ENCODE measurements at regions not wholly inside any gene's neighbourhood (a gene's known extent, or its start where the extent isn't known, plus 50 kb on each side); places are given as distances from the start of the nearest gene placed in this dataset.
A peak's percentile ranks its signal among the peaks of the same experiment; 100 is the strongest.

DNA sequence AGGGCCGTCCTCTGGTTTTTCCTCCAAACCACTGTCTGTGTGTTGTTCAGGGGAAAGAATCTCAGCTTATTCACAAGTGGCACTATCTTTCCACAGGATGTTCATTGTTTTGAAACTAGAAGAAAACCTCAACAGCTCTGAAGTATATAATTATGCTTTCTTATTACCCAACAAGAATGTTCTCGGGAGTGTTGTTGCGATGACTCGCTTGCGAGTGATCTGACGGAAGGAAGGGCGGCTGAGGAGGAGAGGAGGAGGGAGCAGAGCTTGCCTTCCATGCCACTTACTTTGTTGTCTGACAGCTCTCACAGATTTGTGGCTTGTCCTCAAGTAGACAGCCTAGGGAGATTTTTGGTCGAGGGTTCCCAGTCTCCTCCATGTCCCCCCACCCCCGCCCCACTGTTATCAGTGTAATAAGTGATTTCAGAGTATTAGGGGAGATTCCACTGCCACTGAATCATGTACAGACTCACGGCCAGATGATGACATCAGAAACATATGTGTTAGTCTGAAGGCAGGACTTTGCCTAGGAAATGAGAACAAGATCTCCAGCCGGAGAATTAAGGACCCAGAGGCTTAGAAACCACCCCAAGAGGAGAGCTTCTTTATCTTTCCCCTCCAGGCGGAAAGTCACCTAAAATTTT is 80.7 kb upstream of the CCN6 start:
- no peaks in the 10 kb centered on the region for H3K9me3 ChIP-seq (ENCODE audit: control insufficient read depth in 2 of 3, low read length in 3 of 3)
- peaks cover 0 to 11% (median 0%) of the 10 kb centered on the region in 11 donors for H3K9me3 Mint-ChIP-seq
- H3K36me3 Mint-ChIP-seq, result peaks cover 0 to 12% (median 4%) of the 10 kb centered on the region in 5 donors
- ATAC-seq, result peak; percentile 90
- H3K27ac Mint-ChIP-seq, result peak overlapping the region; percentile 84 to 99 (median 96)
- peak overlapping the region; percentile 17 for H3K4me3 ChIP-seq (ENCODE audit: low read length)
- peaks cover 0 to 10% (median 0%) of the 10 kb centered on the region in 5 donors for H3K27me3 Mint-ChIP-seq
- H3K27ac ChIP-seq (ENCODE audit: low read depth, low read length), result peak overlapping the region; percentile 95
- ChIA-PET CTCF (interaction anchor here (0.6 to 3.7 kb wide), 10 partner anchors 10 to 614 kb away, joined by 3 to 19 read pairs (median 3); partner anchors contain the start of gene FYN), POLR2A (interaction anchor here (0.6 to 8.3 kb wide), 19 partner anchors 8 to 263 kb away, joined by 3 to 147 read pairs (median 5); partner anchors contain the start of gene FYN)
- peak overlapping the region; percentile 55 to 82 (median 67) for H3K4me3 Mint-ChIP-seq
- no peaks in the 10 kb centered on the region for H3K36me3 ChIP-seq (ENCODE audit: control insufficient read depth in 2 of 3, insufficient read depth in 3 of 3, low read length in 3 of 3)
- peaks cover 37 to 95% (median 82%) of the 10 kb centered on the region in 7 donors for H3K4me1 Mint-ChIP-seq
- no peaks in the 10 kb centered on the region for H3K27me3 ChIP-seq (ENCODE audit: control insufficient read depth in 2 of 2, insufficient read depth in 2 of 2, low read length in 2 of 2)
- H3K4me1 ChIP-seq (ENCODE audit: control insufficient read depth in 2 of 2, insufficient read depth in 2 of 2, low read length in 2 of 2), result peaks cover 7 to 77% of the 10 kb centered on the region in 2 donors
- intact Hi-C loops (cut with micrococcal nuclease), result loop anchor here (1.0 to 2.0 kb wide), 8 partner anchors 12 to 263 kb away; partner anchors contain the start of gene FYN (in 2 of the 2)
- DNase-seq, result peak; percentile 41 to 92 (median 88)

DNA sequence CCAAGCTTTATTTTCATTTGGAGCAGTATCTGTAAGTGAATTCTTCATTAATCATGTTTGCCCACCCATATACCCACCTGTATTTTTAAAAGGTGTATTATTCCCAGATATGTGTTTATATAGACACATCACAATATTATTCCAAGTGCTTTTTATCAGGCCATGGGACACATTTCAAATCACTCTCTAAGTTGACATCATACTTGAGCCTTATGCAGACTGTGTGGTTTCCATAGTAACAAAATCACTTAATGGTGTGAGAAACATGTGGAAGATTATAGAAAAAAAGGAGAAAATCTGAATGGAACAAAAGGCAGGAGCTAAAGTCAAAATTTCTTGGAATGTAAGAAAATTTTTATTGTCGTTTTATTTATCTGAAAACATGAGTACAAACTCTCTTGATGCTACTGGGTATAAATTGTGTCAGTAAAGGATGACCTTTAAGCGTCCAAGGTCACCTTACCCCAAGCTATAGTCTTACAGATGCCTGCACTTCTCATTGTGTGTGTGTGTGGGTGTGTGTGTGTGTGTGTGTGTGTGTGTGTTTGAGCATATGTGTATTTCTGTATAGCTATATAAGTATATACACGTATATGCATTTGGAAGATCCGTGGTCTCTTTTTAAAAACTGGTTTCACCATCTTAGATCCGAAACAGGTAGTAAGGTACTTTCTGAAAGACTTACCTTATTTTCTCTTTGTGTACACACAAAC is 79.8 kb upstream of the CCN6 start:
- POLR2A ChIA-PET, result interaction anchor here (0.5 to 8.3 kb wide), 12 partner anchors 12 to 234 kb away, joined by 3 to 147 read pairs (median 5); partner anchors contain the start of gene FYN
- Histone ChIP-seq H3K4me3 (ENCODE audit: low read length) (peak overlapping the region; percentile 17), H3K27me3 (ENCODE audit: control insufficient read depth in 2 of 2, insufficient read depth in 2 of 2, low read length in 2 of 2) (no peaks in the 10 kb centered on the region), H3K4me1 (ENCODE audit: control insufficient read depth in 2 of 2, insufficient read depth in 2 of 2, low read length in 2 of 2) (peaks cover 7 to 85% of the 10 kb centered on the region in 2 donors), H3K27ac (ENCODE audit: low read depth, low read length) (peak overlapping the region; percentile 95), H3K36me3 (ENCODE audit: control insufficient read depth in 2 of 3, insufficient read depth in 3 of 3, low read length in 3 of 3) (no peaks in the 10 kb centered on the region), H3K9me3 (ENCODE audit: control insufficient read depth in 2 of 3, low read length in 3 of 3) (no peaks in the 10 kb centered on the region)
- peaks cover 0 to 11% (median 0%) of the 10 kb centered on the region in 11 donors for H3K9me3 Mint-ChIP-seq
- CTCF ChIA-PET, result interaction anchor here (0.8 to 3.7 kb wide), 8 partner anchors 10 to 130 kb away, joined by 3 to 19 read pairs (median 10); no protein-coding TSS in a partner anchor
- peaks cover 0 to 12% (median 4%) of the 10 kb centered on the region in 5 donors for H3K36me3 Mint-ChIP-seq
- peaks cover 0 to 5% (median 0%) of the 10 kb centered on the region in 5 donors for H3K27me3 Mint-ChIP-seq
- ATAC-seq (no peak), DNase-seq (peak in 5 of 9 donors; percentile 35 to 50 (median 39))
- intact Hi-C loops (cut with micrococcal nuclease), result loop anchor here (1.0 to 2.0 kb wide), 8 partner anchors 11 to 264 kb away; partner anchors contain the start of gene FYN (in 2 of the 2)
- H3K4me3 Mint-ChIP-seq, result peak overlapping the region in 9 of 10 donors; percentile 32 to 82 (median 58)
- H3K4me1 Mint-ChIP-seq, result peaks cover 40 to 99% (median 91%) of the 10 kb centered on the region in 7 donors
- peak overlapping the region; percentile 84 to 99 (median 96) for H3K27ac Mint-ChIP-seq

DNA sequence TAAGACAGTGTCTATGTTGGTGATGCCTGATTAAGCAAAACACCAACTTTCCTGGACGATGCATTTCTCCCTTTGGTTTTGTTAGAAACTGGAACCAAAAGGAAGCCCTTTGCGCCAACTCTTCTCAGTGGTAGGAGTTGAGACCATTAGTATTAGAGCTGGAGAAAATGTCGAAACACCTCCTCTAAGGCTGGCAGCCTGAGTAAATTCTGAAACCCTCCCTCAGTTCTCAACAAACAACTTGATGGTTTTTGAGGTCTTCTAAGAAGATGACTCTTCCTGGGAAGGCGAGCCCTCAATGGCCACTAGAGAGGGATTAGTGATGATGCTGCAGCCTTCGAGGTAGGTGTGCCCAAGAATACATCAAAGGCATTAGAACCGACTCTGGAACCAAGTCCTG is 78.4 kb upstream of the CCN6 start:
- peaks cover 7 to 98% of the 10 kb centered on the region in 2 donors for H3K4me1 ChIP-seq (ENCODE audit: control insufficient read depth in 2 of 2, insufficient read depth in 2 of 2, low read length in 2 of 2)
- H3K36me3 ChIP-seq (ENCODE audit: control insufficient read depth in 2 of 3, insufficient read depth in 3 of 3, low read length in 3 of 3), result no peaks in the 10 kb centered on the region
- Mint-ChIP-seq H3K27ac (peak overlapping the region in 8 of 9 donors; percentile 95 to 99 (median 97)), H3K36me3 (peaks cover 0 to 8% (median 0%) of the 10 kb centered on the region in 5 donors), H3K9me3 (peaks cover 0 to 8% (median 0%) of the 10 kb centered on the region in 11 donors), H3K4me1 (peaks cover 47 to 100% (median 99%) of the 10 kb centered on the region in 7 donors), H3K27me3 (peaks cover 0 to 2% (median 0%) of the 10 kb centered on the region in 5 donors), H3K4me3 (peak overlapping the region in 4 of 10 donors; percentile 2 to 82 (median 58))
- ATAC-seq (no peak), DNase-seq (no peak)
- intact Hi-C loops (cut with micrococcal nuclease), result no loop called here
- no peak overlapping the region for H3K4me3 ChIP-seq (ENCODE audit: low read length)
- ChIA-PET CTCF (interaction anchor here (1.6 to 3.7 kb wide), 2 partner anchors 12 to 21 kb away, joined by 9 to 18 read pairs; no protein-coding TSS in a partner anchor), POLR2A (interaction anchor here (1.0 to 8.3 kb wide), 7 partner anchors 11 to 206 kb away, joined by 3 to 147 read pairs (median 5); partner anchors contain the start of gene FYN)
- H3K9me3 ChIP-seq (ENCODE audit: control insufficient read depth in 2 of 3, low read length in 3 of 3), result no peaks in the 10 kb centered on the region
- no peaks in the 10 kb centered on the region for H3K27me3 ChIP-seq (ENCODE audit: control insufficient read depth in 2 of 2, insufficient read depth in 2 of 2, low read length in 2 of 2)
- peak overlapping the region; percentile 95 for H3K27ac ChIP-seq (ENCODE audit: low read depth, low read length)

DNA sequence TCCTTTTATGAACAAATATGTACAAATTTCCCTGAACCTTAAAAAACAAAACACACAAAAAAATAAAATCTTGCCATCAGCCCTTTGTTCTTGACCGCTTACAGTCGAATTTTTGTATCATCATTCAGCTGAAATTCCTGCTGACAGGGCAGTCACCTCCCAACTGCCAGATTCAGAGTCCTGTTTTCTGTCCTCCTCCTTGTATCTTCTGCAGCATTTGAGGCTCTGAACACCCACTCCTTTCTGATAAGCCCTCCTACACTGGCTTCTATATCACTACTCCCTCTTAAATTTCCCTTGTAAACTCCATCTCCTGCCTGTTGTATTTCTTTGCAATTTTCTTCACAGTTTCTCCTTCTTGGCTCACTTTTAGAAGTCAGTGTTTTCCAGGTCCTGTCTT is 77.8 kb upstream of the CCN6 start:
- H3K4me1 ChIP-seq (ENCODE audit: control insufficient read depth in 2 of 2, insufficient read depth in 2 of 2, low read length in 2 of 2), result peaks cover 7 to 98% of the 10 kb centered on the region in 2 donors
- H3K4me3 Mint-ChIP-seq, result peak overlapping the region in 6 of 10 donors; percentile 19 to 82 (median 60)
- H3K9me3 Mint-ChIP-seq, result peaks cover 0 to 8% (median 0%) of the 10 kb centered on the region in 11 donors
- H3K27ac ChIP-seq (ENCODE audit: low read depth, low read length), result peak overlapping the region; percentile 95
- no peak overlapping the region for H3K4me3 ChIP-seq (ENCODE audit: low read length)
- ATAC-seq, result no peak
- peak overlapping the region in 8 of 9 donors; percentile 95 to 99 (median 97) for H3K27ac Mint-ChIP-seq
- peaks cover 47 to 100% (median 99%) of the 10 kb centered on the region in 7 donors for H3K4me1 Mint-ChIP-seq
- ChIA-PET POLR2A (interaction anchor here (0.8 to 8.3 kb wide), 5 partner anchors 10 to 230 kb away, joined by 3 to 147 read pairs (median 5); partner anchors contain the start of gene FYN), CTCF (no interaction called here)
- H3K27me3 Mint-ChIP-seq, result peaks cover 0 to under 1% (median 0%) of the 10 kb centered on the region in 5 donors
- DNase-seq, result no peak
- H3K9me3 ChIP-seq (ENCODE audit: control insufficient read depth in 2 of 3, low read length in 3 of 3), result no peaks in the 10 kb centered on the region
- H3K36me3 Mint-ChIP-seq, result peaks cover 0 to 8% (median 0%) of the 10 kb centered on the region in 5 donors
- intact Hi-C loops (cut with micrococcal nuclease), result no loop called here
- no peaks in the 10 kb centered on the region for H3K27me3 ChIP-seq (ENCODE audit: control insufficient read depth in 2 of 2, insufficient read depth in 2 of 2, low read length in 2 of 2)
- H3K36me3 ChIP-seq (ENCODE audit: control insufficient read depth in 2 of 3, insufficient read depth in 3 of 3, low read length in 3 of 3), result no peaks in the 10 kb centered on the region

DNA sequence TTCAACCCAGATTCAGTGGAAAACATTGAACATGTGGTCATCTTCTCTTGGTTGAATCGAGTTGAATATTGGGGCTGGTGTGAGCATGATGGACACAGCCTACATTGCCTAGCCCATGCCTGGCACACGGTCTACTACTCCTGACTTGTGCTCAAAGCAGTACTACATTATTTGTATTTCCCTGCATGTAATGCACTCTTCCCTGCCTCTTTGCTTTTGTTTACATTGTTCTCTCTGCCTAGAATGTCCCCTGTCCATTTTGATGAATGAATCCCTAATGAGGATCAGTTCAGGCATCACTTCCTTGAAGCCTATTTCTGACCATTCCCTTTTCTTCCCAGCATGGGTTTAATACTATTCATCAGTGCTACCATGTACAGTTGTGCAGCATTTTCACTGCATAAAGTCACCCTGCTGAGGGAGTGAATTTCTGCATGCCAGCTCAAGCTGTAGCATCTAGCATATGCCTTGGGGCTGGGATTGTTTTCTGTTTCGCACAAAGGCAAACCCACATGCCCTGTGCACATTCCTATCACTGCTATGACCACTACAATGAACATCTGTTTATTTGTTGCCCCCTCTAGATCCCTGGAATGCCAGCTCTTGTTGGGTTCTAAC is 75.3 kb upstream of the CCN6 start:
- Mint-ChIP-seq H3K9me3 (peaks cover 0 to 8% (median 0%) of the 10 kb centered on the region in 11 donors), H3K27me3 (no peaks in the 10 kb centered on the region), H3K4me3 (peak overlapping the region in 6 of 10 donors; percentile 2 to 82 (median 44)), H3K36me3 (peaks cover 0 to 8% (median 0%) of the 10 kb centered on the region in 5 donors), H3K4me1 (peaks cover 40 to 99% (median 91%) of the 10 kb centered on the region in 7 donors), H3K27ac (peak overlapping the region in 8 of 9 donors; percentile 55 to 98 (median 94))
- no peaks in the 10 kb centered on the region for H3K9me3 ChIP-seq (ENCODE audit: control insufficient read depth in 2 of 3, low read length in 3 of 3)
- ChIA-PET POLR2A (interaction anchor here (1.4 to 8.3 kb wide), 3 partner anchors 8 to 14 kb away, joined by 5 to 147 read pairs (median 17); no protein-coding TSS in a partner anchor), CTCF (interaction anchor here (1.1 to 2.2 kb wide), 4 partner anchors 11 to 18 kb away, joined by 3 to 8 read pairs (median 4); no protein-coding TSS in a partner anchor)
- no peak overlapping the region for H3K4me3 ChIP-seq (ENCODE audit: low read length)
- ATAC-seq, result no peak
- H3K27me3 ChIP-seq (ENCODE audit: control insufficient read depth in 2 of 2, insufficient read depth in 2 of 2, low read length in 2 of 2), result no peaks in the 10 kb centered on the region
- DNase-seq, result no peak
- H3K4me1 ChIP-seq (ENCODE audit: control insufficient read depth in 2 of 2, insufficient read depth in 2 of 2, low read length in 2 of 2), result peaks cover 2 to 89% of the 10 kb centered on the region in 2 donors
- intact Hi-C loops (cut with micrococcal nuclease), result no loop called here
- no peaks in the 10 kb centered on the region for H3K36me3 ChIP-seq (ENCODE audit: control insufficient read depth in 2 of 3, insufficient read depth in 3 of 3, low read length in 3 of 3)
- no peak overlapping the region for H3K27ac ChIP-seq (ENCODE audit: low read depth, low read length)

Measured in naive thymus-derived CD4-positive, alpha-beta T cell (primary cell).